GM19239 (cell line): ENCODE measurements at regions not wholly inside any gene's neighbourhood (a gene's known extent, or its start where the extent isn't known, plus 50 kb on each side); places are given as distances from the start of the nearest gene placed in this dataset.

Source experiments
- DNase-seq: peaks from one replicate; pipeline ENCODE4 v3.0.0; 2011; ENCODE audit warnings: low spot score; ENCODE audit not compliant: insufficient read length
- FAIRE-seq: peaks from 2 replicates; lab custom pipeline; 2011; peaks lifted over from hg19 to GRCh38; lab: Jason Lieb, UNC

DNA sequence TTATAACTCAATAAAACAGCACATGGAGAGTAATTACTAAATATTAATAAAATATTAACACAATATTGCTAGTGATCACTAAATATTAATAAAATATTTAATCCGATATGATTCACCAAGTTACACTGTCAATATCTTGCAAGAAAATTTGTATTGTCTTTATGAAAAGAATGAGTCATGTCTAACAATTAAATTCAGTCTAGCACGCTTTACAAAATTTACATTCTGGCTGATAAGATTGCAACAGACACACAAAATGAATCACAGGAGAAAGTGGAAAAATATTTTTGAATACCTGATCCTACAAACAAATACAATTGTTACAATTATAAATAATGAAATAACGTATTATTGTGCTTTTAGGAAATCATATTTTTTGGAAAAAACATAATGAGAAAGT lies 567.2 kb downstream of the EFNA5 start:
- FAIRE-seq = no peak
- DNase-seq = no peak

DNA sequence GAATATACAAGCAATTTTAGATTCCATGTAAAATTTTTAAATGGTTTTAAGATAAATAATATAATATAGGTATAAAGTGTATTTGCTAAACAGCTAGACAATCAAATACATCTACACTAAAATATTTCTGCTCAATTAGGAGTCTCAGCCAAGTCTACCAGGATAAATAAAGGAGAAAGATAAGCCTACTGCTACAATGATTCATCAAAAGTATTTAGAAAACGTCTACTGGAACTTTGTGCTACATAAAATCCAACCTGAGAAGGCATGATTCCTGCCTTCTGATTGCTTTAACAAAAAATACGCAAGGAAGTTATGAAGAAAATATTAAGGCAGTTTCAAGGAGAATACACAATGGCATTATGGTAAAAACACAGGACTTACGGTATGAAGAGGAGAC lies 570.6 kb downstream of the EFNA5 start:
- no peak for FAIRE-seq

DNA sequence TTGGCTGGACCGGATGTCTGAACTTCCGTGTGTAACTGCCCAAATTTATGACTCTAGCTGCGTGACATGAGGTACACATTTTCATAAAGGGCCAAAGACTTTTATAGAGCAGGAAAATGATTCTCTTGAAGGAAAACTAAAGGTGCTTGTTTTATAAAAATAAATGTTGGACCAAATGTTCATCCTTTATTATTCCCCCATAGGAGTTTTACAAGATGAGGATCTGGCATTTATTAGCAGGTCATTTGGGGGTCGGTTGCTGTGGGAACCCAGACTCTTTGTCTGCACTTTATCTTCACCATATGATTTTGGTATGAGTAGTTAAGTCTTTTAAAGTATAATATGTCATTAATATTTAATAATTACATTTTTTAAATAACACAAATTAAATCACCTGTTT lies 571.2 kb downstream of the EFNA5 start:
- FAIRE-seq = no peak

More for the DNA sequence above, 570.6 kb downstream of the EFNA5 start:
- DNase-seq = no peak

GRCh38 chr5:107092695-107093094 lies 578.0 kb downstream of the EFNA5 start:
- no peak for FAIRE-seq
- DNase-seq = no peak

More for the DNA sequence above, 571.2 kb downstream of the EFNA5 start:
- DNase-seq = no peak

- no peak for FAIRE-seq
- no peak for DNase-seq
Measured at GRCh38 chr5:107090506-107090905, 580.2 kb downstream of the EFNA5 start.

- FAIRE-seq (no peak), DNase-seq (no peak)
Measured at GRCh38 chr5:107088907-107089306, 581.8 kb downstream of the EFNA5 start.

DNA sequence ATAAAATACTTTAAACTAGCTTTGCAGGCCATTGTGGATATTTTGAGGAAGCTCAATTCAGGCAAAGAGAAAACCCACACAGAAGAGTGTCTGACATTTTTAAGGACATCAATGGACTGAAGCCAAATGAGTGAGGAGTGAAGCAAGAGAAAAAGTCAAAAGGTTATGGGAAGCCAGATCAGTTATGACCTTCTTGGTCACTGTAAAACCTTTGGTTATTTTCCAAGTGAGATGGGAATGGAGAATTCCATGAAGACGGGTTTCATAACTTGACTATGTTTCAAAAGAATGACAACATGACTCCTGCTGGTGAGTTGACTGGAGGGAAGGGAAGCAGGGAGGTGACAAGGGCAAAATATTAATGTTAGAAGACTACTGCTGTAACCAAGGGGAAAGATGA lies 585.2 kb downstream of the EFNA5 start:
- DNase-seq (no peak), FAIRE-seq (no peak)

DNA sequence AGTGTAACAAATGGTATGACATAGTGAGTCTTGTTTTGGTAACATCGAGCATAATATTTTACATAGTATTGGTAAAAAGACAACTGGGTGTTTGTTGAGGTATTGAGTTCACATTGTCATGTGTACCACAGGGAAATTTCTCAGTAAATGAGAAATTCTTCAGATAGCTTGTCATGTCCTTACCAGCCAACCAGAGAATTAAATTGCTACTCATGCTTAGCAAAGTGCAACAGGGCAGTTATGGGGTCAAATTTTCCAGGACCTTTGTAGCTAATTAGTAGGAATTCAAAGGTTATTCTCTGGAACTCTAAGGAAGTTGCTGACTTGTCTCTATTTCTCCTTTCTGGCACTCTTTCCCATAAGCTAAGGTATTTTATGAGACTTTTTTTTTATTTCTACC lies 595.7 kb downstream of the EFNA5 start:
- FAIRE-seq = no peak
- DNase-seq = no peak

- DNase-seq (no peak), FAIRE-seq (no peak)
Measured at GRCh38 chr5:107072967-107073366, 597.8 kb downstream of the EFNA5 start.

GRCh38 chr5:107072440-107072839 lies 598.3 kb downstream of the EFNA5 start:
- DNase-seq (no peak), FAIRE-seq (no peak)

- DNase-seq (no peak), FAIRE-seq (no peak)
Measured at GRCh38 chr5:107068782-107069181, 602.0 kb downstream of the EFNA5 start.

- DNase-seq (no peak), FAIRE-seq (no peak)
Measured at GRCh38 chr5:107067395-107067794, 603.3 kb downstream of the EFNA5 start.

GRCh38 chr5:107063511-107063910 lies 607.2 kb downstream of the EFNA5 start:
- no peak for FAIRE-seq
- no peak for DNase-seq

- no peak for FAIRE-seq
- no peak for DNase-seq
Measured at GRCh38 chr5:107058803-107059202, 611.9 kb downstream of the EFNA5 start.

DNA sequence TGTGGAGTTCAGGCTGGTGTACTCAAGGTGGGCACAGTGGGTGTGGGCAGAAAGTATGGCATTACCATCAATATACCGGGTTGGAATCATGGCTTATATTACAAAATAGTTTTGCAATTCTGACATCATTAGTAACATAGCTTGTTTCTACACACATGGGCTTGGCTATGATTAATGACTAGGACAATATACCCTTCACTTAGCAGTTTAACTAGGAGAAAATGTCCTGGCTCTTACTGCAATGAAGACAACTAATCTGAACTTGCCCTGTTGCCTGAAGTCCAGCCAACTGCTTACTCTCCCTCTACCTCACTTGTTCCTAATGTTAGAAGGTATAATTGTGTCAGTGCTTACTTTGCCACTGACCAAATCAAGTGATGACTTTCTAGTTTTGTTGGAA lies 612.5 kb downstream of the EFNA5 start:
- no peak for FAIRE-seq

GRCh38 chr5:107056278-107056677 lies 614.5 kb downstream of the EFNA5 start:
- FAIRE-seq = no peak
- no peak for DNase-seq

More for the DNA sequence above, 612.5 kb downstream of the EFNA5 start:
- DNase-seq = no peak

GRCh38 chr5:107047048-107047447 lies 623.7 kb downstream of the EFNA5 start:
- no peak for FAIRE-seq

DNA sequence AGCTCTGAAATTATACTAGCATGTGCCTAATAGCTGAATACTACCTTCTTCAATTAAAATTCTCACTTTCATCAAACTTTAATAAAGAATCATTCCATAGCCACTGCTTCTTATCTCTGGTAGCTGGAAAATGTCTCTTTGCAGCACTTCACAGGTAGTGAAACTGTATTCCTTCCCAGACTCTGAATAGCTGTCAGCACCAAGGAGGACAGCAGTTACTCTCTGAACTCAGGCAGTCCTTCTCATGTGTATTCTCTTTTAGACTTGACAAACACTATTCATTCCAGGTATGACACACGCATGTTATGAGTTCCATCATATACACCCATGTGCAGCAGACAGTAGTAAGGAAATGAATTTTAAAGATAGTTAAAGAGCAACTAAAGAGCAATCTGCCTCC lies 627.1 kb downstream of the EFNA5 start:
- DNase-seq (no peak), FAIRE-seq (no peak)

More at GRCh38 chr5:107047048-107047447, 623.7 kb downstream of the EFNA5 start:
- DNase-seq = no peak

- DNase-seq (no peak), FAIRE-seq (no peak)
Measured at GRCh38 chr5:107040907-107041306, 629.8 kb downstream of the EFNA5 start.

DNA sequence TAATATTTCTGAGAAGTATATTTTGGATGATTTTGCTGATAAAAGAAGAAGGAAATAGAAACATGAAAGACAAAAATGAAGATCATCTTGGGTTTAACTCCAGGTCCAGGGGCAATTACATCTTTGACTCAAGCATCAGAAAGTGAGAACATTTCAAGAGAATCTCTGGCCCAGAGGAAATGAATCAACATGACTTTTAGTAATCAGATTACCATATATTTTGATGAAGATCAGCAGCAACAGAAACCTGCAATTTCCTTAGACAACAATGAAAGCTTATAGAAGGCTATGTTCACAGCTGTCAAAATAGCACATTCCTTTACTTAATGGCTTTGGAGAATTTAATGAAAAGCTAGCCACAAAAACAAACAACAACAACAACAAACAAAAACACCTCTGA lies 638.1 kb downstream of the EFNA5 start:
- DNase-seq = no peak
- FAIRE-seq = no peak

GRCh38 chr5:107028938-107029337 lies 641.8 kb downstream of the EFNA5 start:
- no peak for FAIRE-seq

DNA sequence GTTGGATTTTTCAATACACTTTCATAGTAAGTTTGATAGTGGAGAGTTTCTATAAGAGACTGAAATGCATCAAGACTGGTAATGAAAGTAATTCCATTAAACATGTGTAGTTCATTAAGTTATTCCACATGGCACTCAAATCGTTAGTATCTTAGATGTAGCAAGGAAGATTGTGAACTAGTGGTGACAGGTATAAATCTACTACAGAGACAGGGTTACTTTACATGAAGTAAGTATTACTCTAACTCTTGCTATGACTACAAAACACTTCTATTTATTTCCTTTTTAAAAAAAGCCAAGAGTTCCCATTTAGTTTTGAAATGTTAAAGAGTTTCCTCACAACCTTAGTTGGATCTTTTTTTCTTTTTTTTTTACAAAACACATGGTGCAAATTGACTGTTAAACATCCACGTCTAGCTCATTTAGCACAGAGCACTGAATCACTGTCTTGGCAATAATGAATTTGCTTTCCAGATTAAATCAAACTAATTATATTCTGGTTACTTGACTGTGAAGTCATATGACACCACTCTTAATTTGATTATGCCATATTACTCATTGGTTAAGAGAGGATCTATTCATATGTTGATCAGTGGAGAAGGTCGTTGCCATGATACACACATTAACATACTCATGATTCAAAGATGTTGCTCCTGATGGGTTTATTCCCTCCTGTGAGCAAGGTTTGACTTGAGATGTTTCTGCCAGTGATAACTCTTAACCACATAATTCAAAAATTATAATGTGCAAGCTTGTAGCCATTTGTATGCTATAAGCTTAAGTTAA lies 644.8 kb downstream of the EFNA5 start:
- FAIRE-seq (no peak), DNase-seq (no peak)

More at GRCh38 chr5:107028938-107029337, 641.8 kb downstream of the EFNA5 start:
- DNase-seq = no peak
